GM12878 (cell line): ENCODE measurements at regions not wholly inside any gene's neighbourhood (a gene's known extent, or its start where the extent isn't known, plus 50 kb on each side); places are given as distances from the start of the nearest gene placed in this dataset.

Experiments
- ATAC-seq: fragments of 200-7000 bp; cut with Tn5 transposase; 3 replicates; pipeline ENCODE4 v1.9.1; 2020; ENCODE audit warnings: mild to moderate bottlenecking, moderate library complexity
- BruUV-seq: library from RNA; stranded (reverse); fragments of 400-500 nt; replicated peaks from 2 replicates; lab custom pipeline; 2021; lab: Mats Ljungman, UMichigan
- CTCF ChIA-PET: fragments of 300-600 bp; sonication (Branson Sonifier 250); formaldehyde crosslinking; extraction: SDS; loops from one replicate; lab custom pipeline; 2021; ENCODE audit warnings: inconsistent platforms; lab: Yijun Ruan, JAX
- POLR2A ChIA-PET: fragments of 350-600 bp; formaldehyde crosslinking; extraction: SDS; loops from one replicate; lab custom pipeline; 2021; ENCODE audit warnings: inconsistent platforms; lab: Charles Lee
- RAD21 ChIA-PET: fragments of 300-600 bp; sonication (Branson Sonifier 250); formaldehyde crosslinking; loops from one replicate; lab custom pipeline; 2023; ENCODE audit warnings: antibody characterized with exemption; ENCODE audit not compliant: unreplicated experiment; lab: Charles Lee
- SMC1A ChIA-PET: fragments of 300-600 bp; sonication (Branson Sonifier 250); formaldehyde crosslinking; loops from one replicate; lab custom pipeline; 2023; ENCODE audit not compliant: unreplicated experiment, uncharacterized antibody; lab: Charles Lee
- DNase-seq: peaks from one replicate; pipeline ENCODE4 v3.0.0-alpha.2; 2011; ENCODE audit warnings: low read depth, low spot score
- FAIRE-seq: peaks from 3 replicates; lab custom pipeline; 2011; peaks lifted over from hg19 to GRCh38; lab: Jason Lieb, UNC
- H2AFZ ChIP-seq: 2 replicates; pipeline ENCODE4 v1.6.0; 2011; ENCODE audit warnings: low read depth, low read length, control low read depth; ENCODE audit not compliant: control insufficient read depth
- H3K27ac ChIP-seq: 2 replicates; pipeline ENCODE4 v1.5.1; 2011; ENCODE audit warnings: control low read depth; ENCODE audit not compliant: control insufficient read depth, insufficient read depth
- H3K27me3 ChIP-seq, 2 experiments: replicated peaks in 1 of 2; 2 replicates each; pipeline versions ENCODE4 v1.6.0 to v1.6.1; 2011; ENCODE audit warnings: low read length in 1 of 2; ENCODE audit not compliant: control insufficient read depth in 2 of 2, insufficient read depth in 2 of 2
- H3K36me3 ChIP-seq, 2 experiments: 2 replicates each; pipeline ENCODE4 v1.5.1; 2011; ENCODE audit warnings: low read length in 1 of 2; ENCODE audit not compliant: control insufficient read depth in 2 of 2, insufficient read depth in 2 of 2
- H3K4me1 ChIP-seq: 2 replicates; pipeline ENCODE4 v1.6.1; 2011; ENCODE audit warnings: mild to moderate bottlenecking, low read length, moderate library complexity, mixed read lengths; ENCODE audit not compliant: control insufficient read depth, insufficient read depth
- H3K4me2 ChIP-seq: 2 replicates; pipeline ENCODE4 v1.6.0; 2011; ENCODE audit warnings: control low read depth; ENCODE audit not compliant: control insufficient read depth, insufficient read depth
- H3K4me3 ChIP-seq: fragments of 200-600 bp; sonication (generic); 2 replicates; pipeline ENCODE4 v1.5.1; 2016
- H3K79me2 ChIP-seq: 2 replicates; pipeline ENCODE4 v1.6.0; 2011; ENCODE audit warnings: low read length; ENCODE audit not compliant: control insufficient read depth, insufficient read depth
- H3K9ac ChIP-seq: 2 replicates; pipeline ENCODE4 v1.8.0; 2011; ENCODE audit warnings: low read length, control low read depth, mixed read lengths; ENCODE audit not compliant: control insufficient read depth, insufficient read depth
- H3K9me3 ChIP-seq: replicated peaks from 3 replicates; pipeline ENCODE4 v1.5.1; 2011; ENCODE audit warnings: mild to moderate bottlenecking, low read length; ENCODE audit not compliant: control insufficient read depth, insufficient read depth
- H4K20me1 ChIP-seq: 2 replicates; pipeline ENCODE4 v1.6.0; 2011; ENCODE audit not compliant: control insufficient read depth, insufficient read depth
- IKZF1 ChIP-seq: fragments of 450-650 bp; conservative IDR thresholded peaks from 2 replicates; pipeline ENCODE4 v1.6.1; 2017; ENCODE audit warnings: antibody characterized with exemption, mild to moderate bottlenecking
- IRF5 ChIP-seq: fragments of 450-650 bp; IDR thresholded peaks from 2 replicates; pipeline ENCODE4 v1.6.1; 2017; ENCODE audit warnings: borderline replicate concordance
- MTA3 ChIP-seq: IDR thresholded peaks from 2 replicates; pipeline ENCODE4 v1.6.1; 2012; ENCODE audit warnings: low read length, inconsistent platforms, borderline replicate concordance
- NBN ChIP-seq: fragments of 450-650 bp; IDR thresholded peaks from 2 replicates; pipeline ENCODE4 v1.6.1; 2016
- NFYA ChIP-seq: IDR thresholded peaks from 2 replicates; pipeline ENCODE4 v1.6.1; 2011; ENCODE audit warnings: low read depth, mild to moderate bottlenecking, low read length, improper control_type of control experiment, borderline replicate concordance
- SUZ12 ChIP-seq: fragments of 200-600 bp; sonication (generic); IDR thresholded peaks from one replicate; pipeline ENCODE4 v1.6.1; 2018; ENCODE audit warnings: antibody characterized with exemption, mild to moderate bottlenecking; ENCODE audit not compliant: unreplicated experiment
- YBX1 ChIP-seq: fragments of 450-650 bp; IDR thresholded peaks from 2 replicates; pipeline ENCODE4 v1.6.1; 2016; ENCODE audit warnings: antibody characterized with exemption
- ZBED1 ChIP-seq: IDR thresholded peaks from 2 replicates; pipeline ENCODE4 v1.6.1; 2016; ENCODE audit warnings: borderline replicate concordance
- WGBS: methylation state at CpG from one replicate; pipeline ENCODE4 v1.1.6; 2016; ENCODE audit warnings: low lambda C conversion rate; ENCODE audit not compliant: insufficient replicate concordance, insufficient coverage; ENCODE audit errors: missing lambda C conversion rate; 5-methylcytosine and 5-hydroxymethylcytosine counted together
- in situ Hi-C: fragments of 300-500 bp; cut with MboI; formaldehyde crosslinking; loops from 9 replicates; pipeline ENCODE4 v1.14.3; 2018; ENCODE audit warnings: mixed read lengths
- intact Hi-C: fragments of 100-400 bp; cut with micrococcal nuclease; formaldehyde crosslinking; loops from one replicate; pipeline ENCODE4 v1.14.2; 2022; ENCODE audit not compliant: unreplicated experiment
- TF ChIP-seq, protein P1 (sequence below): IDR thresholded peaks from 2 replicates; pipeline ENCODE4 v1.6.1; 2011; ENCODE audit warnings: low read depth, low read length, improper control_type of control experiment, borderline replicate concordance

- in situ Hi-C loops = no loop called here
- RAD21 ChIA-PET = no interaction called here
Observed at GRCh38 chr5:128799945-128800344, 165.3 kb upstream of the SLC27A6 start.

DNA sequence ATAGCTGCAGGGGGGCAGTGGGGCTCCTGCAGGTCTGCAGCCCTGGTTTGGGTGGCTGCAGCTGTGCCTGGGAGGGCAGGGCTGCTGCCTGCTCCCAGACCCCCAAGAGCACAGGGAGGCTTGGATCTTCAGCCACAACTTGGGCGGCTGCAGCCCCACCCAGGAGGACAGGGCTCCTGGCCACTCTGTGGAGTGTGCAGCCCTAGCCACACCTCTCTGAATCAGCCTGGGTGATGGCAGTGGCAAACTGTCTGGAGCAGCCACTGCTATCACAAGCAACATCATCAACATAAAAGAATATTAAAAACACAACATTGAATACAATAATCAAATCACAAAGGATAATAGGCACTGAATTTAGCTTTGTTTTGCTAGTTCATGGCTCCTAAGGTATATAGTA, 164.9 kb upstream of the SLC27A6 start:
- Histone ChIP-seq H3K79me2 (no peaks in the 10 kb centered on the region), H3K27ac (no peak overlapping the region), H2AFZ (no peak overlapping the region), H3K4me3 (no peak overlapping the region), H3K9me3 (no peaks in the 10 kb centered on the region), H3K36me3 (no peaks in the 10 kb centered on the region), H3K27me3 (no peaks in the 10 kb centered on the region), H3K4me2 (no peak overlapping the region), H3K4me1 (no peaks in the 10 kb centered on the region), H4K20me1 (no peaks in the 10 kb centered on the region), H3K9ac (no peak overlapping the region)
- RAD21 ChIA-PET = no interaction called here
- in situ Hi-C loops = no loop called here
- WGBS = 0% methylated on average over 1 of the region's 1 CpG
- no peak for DNase-seq
- no peak for ATAC-seq
- intact Hi-C loops = no loop called here
- SMC1A ChIA-PET = no interaction called here
- no TSS peak for BruUV-seq
- CTCF ChIA-PET = no interaction called here
- POLR2A ChIA-PET = no interaction called here
- FAIRE-seq = no peak
- TF ChIP-seq MTA3 (no peak), SUZ12 (no peak), ZBED1 (no peak), NBN (no peak), YBX1 (no peak), NFYA (no peak), IRF5 (no peak)

More at GRCh38 chr5:128799945-128800344, 165.3 kb upstream of the SLC27A6 start:
- SMC1A ChIA-PET = no interaction called here
- Histone ChIP-seq H2AFZ (no peak overlapping the region), H3K36me3 (no peaks in the 10 kb centered on the region), H3K9me3 (no peaks in the 10 kb centered on the region), H4K20me1 (no peaks in the 10 kb centered on the region), H3K4me3 (no peak overlapping the region), H3K9ac (no peak overlapping the region), H3K4me2 (no peak overlapping the region), H3K79me2 (no peaks in the 10 kb centered on the region), H3K27ac (no peak overlapping the region), H3K4me1 (no peaks in the 10 kb centered on the region), H3K27me3 (no peaks in the 10 kb centered on the region)
- intact Hi-C loops = no loop called here
- DNase-seq = no peak
- WGBS = 17% methylated on average over 4 of the region's 4 CpGs
- BruUV-seq = no TSS peak
- POLR2A ChIA-PET = no interaction called here
- CTCF ChIA-PET = no interaction called here
- FAIRE-seq = no peak
- ATAC-seq = no peak
- no peak for TF ChIP-seq IKZF1
- TF ChIP-seq, protein P1, sequence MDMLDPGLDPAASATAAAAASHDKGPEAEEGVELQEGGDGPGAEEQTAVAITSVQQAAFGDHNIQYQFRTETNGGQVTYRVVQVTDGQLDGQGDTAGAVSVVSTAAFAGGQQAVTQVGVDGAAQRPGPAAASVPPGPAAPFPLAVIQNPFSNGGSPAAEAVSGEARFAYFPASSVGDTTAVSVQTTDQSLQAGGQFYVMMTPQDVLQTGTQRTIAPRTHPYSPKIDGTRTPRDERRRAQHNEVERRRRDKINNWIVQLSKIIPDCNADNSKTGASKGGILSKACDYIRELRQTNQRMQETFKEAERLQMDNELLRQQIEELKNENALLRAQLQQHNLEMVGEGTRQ = no peak
